Left ventricle myocardium superior (tissue), 1 donor: ENCODE measurements at regions not wholly inside any gene's neighbourhood (a gene's known extent, or its start where the extent isn't known, plus 50 kb on each side); places are given as distances from the start of the nearest gene placed in this dataset.

Source experiments
- ATAC-seq: fragments of 200-7000 bp; cut with Tn5 transposase; one replicate; pipeline ENCODE4 v1.9.1; 2020; ENCODE audit warnings: mild to moderate bottlenecking, moderate library complexity
- DNase-seq: peaks from one replicate; pipeline ENCODE4 v3.0.0-alpha.2; 2020
- intact Hi-C: fragments of 100-400 bp; cut with micrococcal nuclease; formaldehyde crosslinking; loops from one replicate; pipeline ENCODE4 v1.11.0; 2022
- donor health status: DM: no; HTN: yes; CAD: no; lungs with severe emphysema.

DNA sequence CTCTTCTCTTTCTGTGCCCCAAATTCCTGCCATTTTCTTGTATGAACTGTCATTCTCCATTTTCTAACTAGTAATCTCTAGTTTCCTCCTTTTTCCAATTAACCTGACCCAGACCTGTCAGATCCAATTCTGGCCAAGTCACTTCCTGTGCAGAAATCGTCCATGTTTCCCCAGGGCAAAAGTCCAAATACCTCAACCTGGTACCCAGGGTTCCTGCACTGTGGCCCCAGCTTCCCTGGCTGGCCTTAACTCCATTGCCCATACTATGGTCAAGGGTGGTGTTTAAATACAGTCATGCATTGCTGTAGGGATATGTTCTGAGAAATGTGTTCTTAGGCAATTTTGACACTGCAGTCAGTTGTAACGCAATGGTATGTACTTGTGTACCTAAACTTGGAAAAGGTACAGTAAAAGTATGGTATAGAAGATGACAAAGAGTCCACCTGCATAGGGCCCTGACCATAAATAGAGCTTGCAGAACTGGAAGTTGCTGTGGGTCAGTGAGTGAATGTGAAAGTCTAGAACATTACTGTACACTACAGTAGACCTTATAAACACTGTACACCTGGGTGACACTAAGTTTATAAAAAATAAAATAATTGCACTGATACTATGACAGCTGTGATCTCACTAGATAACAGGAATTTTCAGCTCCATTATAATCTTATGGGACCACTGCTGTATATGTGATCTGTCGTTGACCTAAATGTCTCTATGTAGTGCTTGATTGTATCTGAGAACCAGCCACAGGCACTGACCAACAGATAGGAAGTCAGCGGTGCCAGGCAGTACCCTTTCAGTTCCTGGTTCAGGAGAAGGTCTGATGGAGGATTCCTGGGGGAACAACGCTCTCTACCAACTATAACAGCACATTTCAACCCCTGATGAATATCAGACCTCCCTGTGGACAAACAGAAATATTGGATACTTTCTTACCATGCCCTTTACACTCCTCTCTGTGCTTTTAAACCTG, 336.1 kb upstream of the PROK2 start:
- no peak for DNase-seq

DNA sequence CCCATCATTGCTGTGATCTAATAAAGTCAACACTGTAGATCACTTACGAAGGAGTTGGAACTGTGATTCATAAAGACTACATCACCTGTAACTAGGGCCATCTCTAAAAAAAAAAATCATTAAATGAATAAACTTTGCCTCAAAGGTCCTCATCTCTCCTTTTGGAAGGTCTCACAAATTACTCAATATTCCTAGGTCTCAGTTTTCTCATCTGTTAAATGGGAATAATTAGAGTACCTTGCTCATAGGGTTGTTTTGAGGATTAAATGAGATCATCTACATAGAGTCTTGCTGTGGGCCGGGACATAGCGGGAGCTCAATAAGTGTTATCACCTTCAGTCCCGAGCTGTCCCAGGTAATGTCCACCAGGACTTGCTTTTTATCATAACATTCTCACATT, 335.1 kb upstream of the PROK2 start:
- DNase-seq: no peak
- ATAC-seq: no peak
- intact Hi-C loops: no loop called here

More for the DNA sequence above, 336.1 kb upstream of the PROK2 start:
- no peak for ATAC-seq
- intact Hi-C loops: no loop called here

DNA sequence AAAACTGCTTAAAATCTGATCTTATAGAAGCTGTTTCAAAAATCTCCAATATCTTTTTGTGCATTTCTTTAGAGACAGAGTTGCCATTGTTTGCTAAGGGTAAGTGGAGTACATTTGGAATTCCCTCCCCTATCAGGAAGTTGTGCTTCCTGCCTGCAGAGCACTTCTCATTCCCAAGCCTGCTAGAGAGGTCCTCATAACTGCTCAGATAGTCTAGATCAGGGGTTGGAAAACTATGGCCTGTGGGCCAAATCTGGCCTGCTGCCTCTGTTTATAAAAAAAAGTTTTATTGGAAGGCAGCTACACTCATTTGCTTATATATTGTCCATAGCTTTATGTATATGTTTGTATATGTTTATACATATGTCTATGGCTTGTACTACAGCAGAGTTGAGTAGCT, 333.7 kb upstream of the PROK2 start:
- no peak for ATAC-seq
- intact Hi-C loops: no loop called here
- DNase-seq: no peak

DNA sequence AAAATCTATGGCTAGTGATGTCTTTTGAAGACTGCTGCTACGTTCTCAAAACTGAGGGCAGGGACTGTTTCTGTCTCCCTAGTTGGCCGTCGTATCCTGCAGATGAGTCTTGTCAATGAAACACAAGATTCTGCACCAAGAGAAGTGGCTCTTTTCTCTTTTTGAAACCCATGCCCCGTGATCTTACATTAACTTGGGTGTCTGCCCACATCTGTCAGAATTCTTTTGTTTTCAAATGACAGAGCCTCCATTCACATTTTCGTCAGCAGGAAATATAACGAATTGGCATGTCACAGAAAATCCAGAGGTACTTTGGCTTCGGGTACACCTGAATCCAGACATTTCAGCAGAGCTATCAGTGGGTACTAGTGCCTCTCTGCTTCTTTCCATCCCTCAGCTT, 331.3 kb upstream of the PROK2 start:
- DNase-seq: no peak
- intact Hi-C loops: no loop called here
- ATAC-seq: no peak

DNA sequence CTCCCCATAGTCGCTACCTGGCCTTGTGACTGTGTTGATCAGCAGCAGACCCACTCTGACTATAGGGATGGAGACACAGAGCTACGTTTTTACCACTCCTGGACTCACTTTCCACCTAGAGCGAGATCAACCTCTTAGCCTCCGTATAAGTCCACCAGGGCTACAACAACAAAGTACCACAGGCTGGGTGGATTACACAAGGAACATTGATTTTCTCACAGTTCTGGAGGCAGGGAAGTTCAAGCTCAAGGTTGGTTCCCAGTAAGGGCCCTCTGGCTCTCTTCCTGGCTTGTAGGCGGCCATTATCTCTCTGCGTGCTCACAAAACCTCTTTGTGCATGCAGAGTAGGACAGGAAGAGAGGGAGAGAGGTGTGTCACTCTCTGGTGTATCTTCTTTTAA, 330.4 kb upstream of the PROK2 start:
- ATAC-seq (no peak), DNase-seq (no peak)
- intact Hi-C loops: no loop called here

DNA sequence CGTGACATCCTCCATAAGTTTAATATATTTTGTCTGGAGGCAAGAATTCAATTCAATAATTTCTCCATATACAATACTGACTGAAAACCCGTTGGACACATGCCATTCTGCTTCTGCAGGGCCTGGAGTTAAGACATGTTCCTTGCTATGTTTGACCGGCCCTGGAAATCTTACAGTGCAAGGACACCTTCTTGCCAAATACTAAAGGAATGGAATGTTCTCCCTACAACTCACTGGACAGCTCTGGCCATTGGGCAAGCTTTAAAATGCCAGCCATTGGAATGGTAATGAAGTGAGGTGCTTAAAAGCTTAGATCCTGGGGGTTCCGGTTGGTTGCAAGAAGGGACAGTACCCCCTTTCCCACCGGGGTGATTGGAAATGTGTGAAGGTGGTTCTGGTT, 329.8 kb upstream of the PROK2 start:
- no peak for DNase-seq
- peak; percentile 64 for ATAC-seq
- intact Hi-C loops: no loop called here

DNA sequence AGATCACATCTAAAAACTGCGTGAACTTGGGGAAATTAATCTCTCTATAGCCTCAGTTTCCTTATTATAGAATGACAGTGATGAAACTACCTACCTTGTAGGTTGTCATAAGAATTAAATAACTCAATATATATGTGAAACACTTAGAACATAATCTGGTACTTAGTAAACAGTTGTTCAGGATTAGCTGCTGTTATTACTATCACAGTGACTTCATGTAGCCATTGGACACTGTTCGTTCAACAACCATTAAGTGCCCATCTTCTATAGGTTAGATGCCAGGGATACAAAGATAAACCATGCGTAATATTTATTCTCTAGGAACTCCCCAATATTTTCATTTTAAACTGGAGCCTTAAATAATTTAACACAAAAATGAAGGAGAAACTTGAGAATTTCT, 329.0 kb upstream of the PROK2 start:
- no peak for ATAC-seq
- intact Hi-C loops: no loop called here
- no peak for DNase-seq

DNA sequence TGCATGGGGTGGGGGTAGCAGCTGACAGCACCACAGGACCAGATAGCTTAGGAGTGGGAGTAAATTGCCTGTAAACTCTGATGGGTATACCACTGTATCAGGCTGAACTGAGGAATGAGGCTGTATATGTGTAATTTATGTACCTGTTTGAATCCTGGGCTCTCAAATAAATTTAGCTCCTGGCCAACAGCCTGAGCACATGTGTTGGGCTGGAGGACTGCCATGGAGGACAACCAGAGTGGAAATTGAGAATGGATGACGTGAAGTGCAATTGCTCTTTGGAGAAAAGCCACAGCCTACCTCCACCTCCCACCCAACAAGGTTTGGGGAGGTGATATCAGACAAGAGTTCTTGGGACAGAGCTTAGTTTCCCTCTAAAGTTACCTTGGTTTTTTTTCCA, 328.6 kb upstream of the PROK2 start:
- DNase-seq: no peak
- intact Hi-C loops: no loop called here

DNA sequence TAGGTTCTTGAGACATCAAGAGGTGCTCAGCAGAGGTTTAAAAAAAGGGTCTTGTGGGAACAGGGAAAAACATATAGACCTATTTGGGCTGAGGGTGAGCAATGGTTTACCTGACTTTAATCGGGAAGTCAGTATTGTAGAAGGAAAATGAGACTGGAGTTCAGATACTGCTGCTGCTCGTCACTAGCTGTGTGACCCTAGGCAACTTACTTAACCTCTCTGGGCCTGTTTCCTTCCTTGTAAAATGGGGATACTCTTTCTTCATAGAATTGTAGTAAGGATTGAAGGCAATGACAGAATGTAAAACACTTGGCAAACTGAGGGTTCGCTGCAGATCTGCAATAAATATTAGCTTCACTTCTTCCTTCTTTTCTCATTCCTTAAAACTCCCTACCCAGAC, 327.5 kb upstream of the PROK2 start:
- DNase-seq (no peak), ATAC-seq (no peak)
- intact Hi-C loops: no loop called here

More for the DNA sequence above, 328.6 kb upstream of the PROK2 start:
- peak; percentile 67 for ATAC-seq

DNA sequence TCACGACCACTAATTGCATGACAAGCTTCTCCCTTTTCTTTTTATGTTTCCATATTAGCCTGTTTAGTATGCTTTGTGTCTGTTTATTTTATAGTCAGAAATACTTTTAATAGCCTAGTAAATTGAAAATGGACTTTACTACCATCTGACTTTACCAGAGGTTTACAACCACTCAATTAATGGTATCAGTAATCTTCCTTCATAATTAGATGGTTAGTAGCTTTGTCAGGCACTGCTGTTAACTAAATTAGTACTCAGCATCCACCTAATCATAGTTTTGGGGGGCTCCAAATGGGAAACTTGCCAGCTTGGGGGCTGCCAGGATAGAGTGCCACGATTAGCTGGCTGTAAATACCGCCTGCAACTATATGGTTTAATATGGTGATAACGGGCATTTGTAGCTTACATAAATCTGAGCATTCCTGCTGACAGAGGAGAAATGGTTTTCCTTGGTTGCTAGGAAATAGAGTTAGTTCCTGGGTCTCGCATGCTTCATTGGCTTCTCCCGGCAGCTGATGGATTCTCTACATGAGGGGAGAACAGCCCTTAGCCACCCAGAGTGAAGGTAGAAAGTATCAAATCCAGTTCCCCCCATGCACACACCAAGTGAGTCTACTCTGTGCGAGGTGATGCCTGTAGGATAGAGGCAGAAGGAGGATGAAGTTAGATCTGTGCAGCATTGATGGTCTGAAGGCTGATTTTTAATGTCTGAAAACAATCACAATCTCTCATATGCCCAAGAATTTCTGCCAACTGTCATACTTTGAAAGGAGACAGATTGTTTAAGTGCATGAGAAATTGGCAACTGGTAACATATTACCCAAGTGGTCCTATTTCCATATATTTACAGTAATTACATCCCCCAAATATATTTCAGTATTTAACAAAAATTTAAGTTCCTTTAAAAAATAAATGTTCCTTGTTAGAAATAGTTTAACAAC, 326.6 kb upstream of the PROK2 start:
- ATAC-seq: no peak
- intact Hi-C loops: no loop called here
- DNase-seq: no peak

DNA sequence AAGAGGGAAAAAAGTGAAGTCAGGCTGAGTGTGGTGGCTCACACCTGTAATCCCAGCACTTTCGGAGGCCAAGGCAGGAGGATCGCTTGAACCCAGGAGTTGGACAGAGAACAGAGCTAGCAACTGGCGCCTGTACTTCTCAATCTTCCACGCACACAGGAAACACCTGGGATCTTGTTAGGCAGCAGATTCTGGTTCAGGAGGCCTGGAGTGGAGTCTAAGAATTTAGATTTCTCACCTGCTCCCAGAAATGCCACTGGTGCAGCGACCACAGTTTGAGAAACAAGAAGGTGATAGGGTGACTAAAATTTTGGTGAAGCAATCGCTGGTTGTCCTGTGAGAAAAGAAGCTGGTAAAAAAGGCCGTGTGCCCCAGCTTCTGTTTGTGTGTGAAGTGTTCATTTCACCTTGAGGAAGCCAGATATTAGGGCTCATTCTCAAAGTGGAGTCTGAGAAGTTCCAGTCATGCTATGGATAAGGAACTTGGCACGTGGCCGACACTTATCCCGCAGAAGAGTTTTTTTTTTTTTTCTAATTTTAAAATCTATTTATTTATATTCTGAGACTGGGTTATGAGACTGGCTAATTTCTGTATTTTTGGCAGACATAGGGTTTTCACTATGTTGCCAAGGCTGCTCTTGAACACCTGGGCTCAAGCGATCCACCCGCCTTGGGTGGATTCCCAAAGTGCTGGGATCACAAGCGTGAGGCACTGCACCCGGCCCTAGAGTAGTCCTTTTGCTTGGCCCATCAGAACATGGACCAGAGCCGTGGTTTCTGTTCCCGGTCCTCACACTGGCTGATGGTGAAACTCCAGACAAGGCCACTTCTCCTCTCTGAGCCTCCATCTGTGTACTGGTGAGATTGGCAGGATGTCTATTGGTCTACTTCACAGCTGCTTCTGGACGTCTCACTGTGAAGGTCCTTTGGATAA, 324.6 kb upstream of the PROK2 start:
- no peak for DNase-seq
- peak; percentile 24 for ATAC-seq
- intact Hi-C loops: no loop called here

DNA sequence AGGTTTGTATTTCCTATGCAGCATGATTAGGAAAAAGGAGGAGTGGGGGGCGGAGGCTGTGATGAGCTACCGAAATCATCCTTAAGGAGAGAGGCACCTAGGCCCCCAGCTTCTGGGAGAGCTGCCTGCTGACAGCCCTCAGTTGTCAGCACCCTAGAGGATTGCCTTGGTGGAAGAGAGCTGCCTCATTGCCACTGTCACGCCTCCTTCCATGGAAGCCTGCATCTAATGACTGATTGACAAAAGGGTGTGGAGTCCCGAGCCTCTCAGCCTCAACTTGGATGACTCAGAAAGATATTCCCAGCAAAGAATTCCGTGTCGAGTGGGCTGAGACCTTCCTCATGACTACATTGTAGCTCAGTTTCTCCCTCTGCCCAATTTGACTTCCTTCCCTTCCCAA, 320.4 kb upstream of the PROK2 start:
- intact Hi-C loops: no loop called here
- no peak for ATAC-seq
- DNase-seq: no peak

DNA sequence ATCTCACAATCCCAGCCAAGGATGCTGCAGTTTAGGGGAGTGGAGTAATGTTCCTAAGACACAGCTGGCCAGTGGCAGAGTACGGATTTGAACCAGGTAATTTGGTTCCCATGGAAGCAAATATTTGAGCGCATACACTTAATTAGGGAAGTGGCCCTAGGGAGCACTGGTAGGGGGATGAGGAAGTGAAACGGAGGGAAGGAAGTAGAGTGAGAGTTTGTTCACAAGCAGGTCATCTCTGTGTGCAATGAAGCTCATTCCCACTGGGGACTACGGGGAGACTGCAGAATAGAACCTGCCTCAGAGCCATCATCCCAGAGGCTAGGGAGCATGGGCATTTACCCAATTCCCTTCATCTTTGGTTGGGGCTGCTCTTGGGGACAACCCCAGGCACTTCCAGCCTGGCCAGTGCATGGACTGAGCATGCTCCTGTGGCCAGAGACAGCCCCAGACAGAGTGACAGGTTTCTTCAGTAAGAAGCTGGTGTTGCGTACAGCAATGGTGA, 317.2 kb upstream of the PROK2 start:
- ATAC-seq: peak; percentile 60
- intact Hi-C loops: no loop called here

DNA sequence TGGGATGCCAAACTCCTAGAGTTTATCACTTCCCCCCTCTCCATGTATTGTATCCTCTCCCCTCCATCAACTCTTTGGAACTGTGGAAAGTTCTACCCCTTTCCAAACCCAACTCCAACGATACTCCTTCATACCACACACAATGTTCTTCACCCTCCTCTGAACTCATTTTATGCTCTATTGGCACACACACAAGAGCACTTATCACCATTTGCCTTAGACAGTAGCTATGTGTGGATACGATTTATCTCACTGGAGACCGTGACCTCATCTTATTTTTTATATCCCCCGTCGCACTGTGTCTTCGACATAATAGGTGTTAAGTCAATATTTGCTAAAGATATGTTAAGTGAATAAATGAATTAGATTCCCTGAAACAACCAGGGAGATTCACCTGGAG, 316.5 kb upstream of the PROK2 start:
- ATAC-seq: no peak
- intact Hi-C loops: no loop called here
- no peak for DNase-seq

More for the DNA sequence above, 317.2 kb upstream of the PROK2 start:
- no peak for DNase-seq

DNA sequence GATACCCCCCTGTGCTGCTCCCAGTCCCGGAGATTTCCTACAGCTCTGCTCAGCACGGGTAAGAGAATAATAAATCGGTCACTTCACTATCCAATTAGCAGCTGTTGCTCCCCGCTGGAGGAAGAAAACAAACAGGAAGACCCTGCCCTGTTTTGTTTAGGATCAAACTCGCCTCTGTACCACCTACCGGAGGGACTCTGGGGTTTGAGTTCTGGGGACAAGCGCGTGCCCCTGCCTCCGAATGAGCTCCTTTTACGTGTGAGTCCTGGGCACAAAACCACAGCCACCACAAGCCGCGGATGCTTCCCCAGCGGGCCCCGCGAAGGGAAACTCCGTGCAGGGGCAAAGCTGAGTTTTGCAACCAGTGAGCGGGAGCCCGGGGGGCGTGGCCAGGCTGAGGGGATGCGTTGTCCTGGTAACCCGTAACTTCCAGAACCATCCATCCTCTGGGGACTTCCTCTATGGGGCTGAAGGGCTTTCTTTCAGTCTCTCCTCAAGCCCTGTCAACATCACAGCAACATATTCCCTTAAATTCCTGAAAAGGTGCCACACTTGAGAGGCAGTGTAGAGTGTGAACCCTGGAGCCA, 315.7 kb upstream of the PROK2 start:
- intact Hi-C loops: no loop called here
- peak; percentile 87 for ATAC-seq
- peak; percentile 87 for DNase-seq

DNA sequence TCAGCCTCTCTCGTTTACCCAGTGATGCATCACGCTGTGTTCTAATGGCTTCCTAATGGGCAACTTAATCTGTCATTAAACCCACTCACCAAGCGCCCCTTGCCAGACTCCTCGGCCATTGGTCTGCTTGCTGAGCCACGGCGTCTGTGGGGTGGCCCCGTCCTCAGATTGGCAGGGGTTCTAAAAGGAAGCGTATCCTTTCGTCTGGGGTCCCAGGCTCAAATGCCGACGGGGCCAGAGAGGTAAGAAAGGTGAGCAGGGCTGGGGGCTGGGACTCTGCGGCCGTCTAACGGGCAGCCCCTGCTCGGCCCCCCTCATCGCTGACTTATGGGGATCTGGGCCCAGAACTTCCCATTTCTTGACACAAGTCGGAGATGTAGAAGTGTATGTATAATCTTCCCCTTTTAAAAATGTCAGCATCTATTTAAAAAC, 315.1 kb upstream of the PROK2 start:
- DNase-seq (peak; percentile 33), ATAC-seq (peak; percentile 31)
- intact Hi-C loops: no loop called here

DNA sequence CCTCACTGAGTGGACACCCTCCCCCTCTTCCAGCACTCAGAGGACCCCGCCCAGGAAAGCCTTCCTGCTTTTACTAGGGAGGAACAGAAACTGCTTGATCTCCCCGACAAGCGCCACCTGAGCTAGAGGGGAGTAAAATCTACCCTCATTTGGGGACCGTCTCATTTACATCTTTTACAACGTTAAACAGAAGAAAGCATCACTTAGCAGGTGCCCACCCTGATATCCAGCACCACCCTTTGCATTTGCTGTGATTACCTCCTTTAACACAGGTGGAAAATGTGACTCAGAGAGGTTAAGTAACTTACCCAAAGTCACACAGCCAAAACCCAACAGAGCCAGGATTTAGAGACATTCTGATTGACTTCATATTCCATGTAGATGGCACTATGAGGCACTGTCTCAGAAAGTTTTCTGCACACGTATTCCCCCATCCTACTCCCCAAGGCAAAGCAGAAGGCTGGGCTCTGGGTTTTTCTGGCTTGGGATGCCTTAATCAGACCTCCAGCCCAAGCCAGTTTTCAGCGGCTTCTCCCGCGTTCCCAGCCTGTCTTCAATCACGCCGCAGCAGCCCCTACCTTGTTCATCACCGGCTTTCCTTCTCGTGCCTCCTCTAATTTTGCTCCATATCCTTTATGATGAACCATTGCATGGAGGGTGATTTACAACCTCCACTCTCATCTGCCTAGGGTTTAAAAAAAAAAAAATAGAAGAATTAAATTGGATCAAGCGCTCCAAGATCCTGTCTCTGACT, 314.6 kb upstream of the PROK2 start:
- no peak for ATAC-seq
- intact Hi-C loops: no loop called here
- no peak for DNase-seq

DNA sequence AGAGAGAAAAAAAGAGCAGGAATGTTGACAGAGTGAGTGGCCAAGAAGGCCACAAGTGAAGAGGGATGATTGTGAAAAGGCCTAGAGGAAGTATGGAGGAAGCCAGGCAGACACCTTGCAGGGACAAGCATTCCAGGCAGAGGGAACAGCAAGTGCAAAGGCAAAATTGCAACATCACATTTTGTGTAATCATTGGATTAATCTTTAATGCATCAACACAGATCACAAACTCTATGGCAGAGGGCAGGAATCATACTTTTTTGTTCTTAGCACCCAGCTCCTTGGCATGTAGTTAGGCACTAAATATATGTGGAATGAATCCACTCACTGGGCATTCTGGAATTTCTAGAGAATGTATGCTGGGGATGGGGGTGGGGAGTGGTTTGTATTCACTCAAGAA, 312.1 kb upstream of the PROK2 start:
- ATAC-seq: no peak
- no peak for DNase-seq
- intact Hi-C loops: no loop called here
